Large intestine (tissue), 3 donors: ENCODE measurements at regions not wholly inside any gene's neighbourhood (a gene's known extent, or its start where the extent isn't known, plus 50 kb on each side); places are given as distances from the start of the nearest gene placed in this dataset.
A peak's percentile ranks its signal among the peaks of the same experiment; 100 is the strongest.

Source experiments
- DNase-seq, 2 donors: peaks; one replicate each; pipeline versions ENCODE4 v3.0.0 to v3.0.0-alpha.2; 2013
- H3K27ac ChIP-seq: one replicate; pipeline ENCODE4 v1.5.1; 2013; ENCODE audit warnings: low read length
- H3K27me3 ChIP-seq: 2 replicates; pipeline ENCODE4 v1.6.1; 2013; ENCODE audit warnings: low read length; ENCODE audit not compliant: control insufficient read depth, insufficient read depth
- H3K36me3 ChIP-seq: 2 replicates; pipeline ENCODE4 v1.6.1; 2013; ENCODE audit warnings: low read length; ENCODE audit not compliant: control insufficient read depth, insufficient read depth
- H3K4me1 ChIP-seq: one replicate; pipeline ENCODE4 v1.6.1; 2013; ENCODE audit warnings: low read length; ENCODE audit not compliant: control insufficient read depth, insufficient read depth
- H3K4me3 ChIP-seq: one replicate; pipeline ENCODE4 v1.5.1; 2013; ENCODE audit warnings: low read length
- H3K9me3 ChIP-seq: one replicate; pipeline ENCODE4 v1.6.1; 2013; ENCODE audit warnings: mild to moderate bottlenecking, low read depth, low read length, moderate library complexity; ENCODE audit not compliant: control insufficient read depth
- WGBS: methylation state at CpG from one replicate; pipeline ENCODE4 v1.1.5; 2013; ENCODE audit warnings: low lambda C conversion rate; ENCODE audit not compliant: insufficient coverage; 5-methylcytosine and 5-hydroxymethylcytosine counted together

DNA sequence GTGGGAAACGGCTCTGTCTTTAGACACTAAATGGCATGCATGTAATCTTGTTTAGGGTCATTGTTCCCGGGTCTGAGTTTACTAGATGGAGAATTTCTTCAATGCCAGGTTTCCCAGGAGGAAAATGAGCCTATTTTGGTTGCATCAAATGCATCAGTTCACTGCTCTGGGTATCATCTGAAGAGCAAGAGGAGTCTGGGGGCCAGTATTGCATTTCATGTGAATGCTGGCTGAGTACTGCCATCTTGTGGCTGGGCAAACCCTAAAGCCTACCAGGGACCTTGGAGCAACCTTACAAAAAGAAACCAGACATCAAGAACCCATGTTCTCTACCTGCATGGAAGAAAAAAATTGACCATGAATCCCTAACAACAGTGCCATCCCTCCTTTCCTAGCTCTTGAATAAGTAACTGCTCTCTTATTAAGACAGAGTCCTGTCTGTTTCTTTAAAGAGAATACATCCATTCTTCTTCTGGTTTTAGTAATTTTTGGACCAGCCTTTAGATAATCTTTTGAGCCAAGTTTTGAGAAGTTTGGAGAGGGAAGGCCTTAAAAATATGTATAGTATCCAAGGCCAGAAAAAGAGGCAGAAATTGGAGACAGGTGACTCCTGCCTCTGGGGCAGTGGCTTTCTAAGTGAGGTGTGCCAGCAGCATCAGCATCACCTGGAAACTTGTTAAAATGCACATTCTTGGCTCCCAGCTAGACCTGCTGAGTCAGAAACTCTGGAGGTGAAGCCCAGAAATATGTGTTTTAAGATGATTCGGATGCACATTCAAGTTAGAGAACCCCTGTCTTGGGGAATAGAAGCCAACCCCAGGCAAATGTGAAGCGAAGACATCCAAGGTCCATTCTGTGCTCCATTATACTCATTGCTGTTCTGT lies 261.0 kb upstream of the CXCR4 start:
- no peak overlapping the region for H3K4me3 ChIP-seq
- peak; percentile 29 to 31 for DNase-seq
- H3K9me3 ChIP-seq, result no peaks in the 10 kb centered on the region
- H3K27me3 ChIP-seq, result no peaks in the 10 kb centered on the region
- 60% methylated on average over 1 of the region's 4 CpGs for WGBS
- no peak overlapping the region for H3K27ac ChIP-seq
- no peaks in the 10 kb centered on the region for H3K36me3 ChIP-seq
- no peaks in the 10 kb centered on the region for H3K4me1 ChIP-seq

- no peak overlapping the region for H3K4me3 ChIP-seq
- DNase-seq, result no peak
- H3K9me3 ChIP-seq, result no peaks in the 10 kb centered on the region
- H3K27ac ChIP-seq, result no peak overlapping the region
- no peaks in the 10 kb centered on the region for H3K36me3 ChIP-seq
- no peaks in the 10 kb centered on the region for H3K27me3 ChIP-seq
- no peaks in the 10 kb centered on the region for H3K4me1 ChIP-seq
- 93% methylated on average over 2 of the region's 7 CpGs for WGBS
Observed at GRCh38 chr2:136377423-136378382, 259.8 kb upstream of the CXCR4 start.

DNA sequence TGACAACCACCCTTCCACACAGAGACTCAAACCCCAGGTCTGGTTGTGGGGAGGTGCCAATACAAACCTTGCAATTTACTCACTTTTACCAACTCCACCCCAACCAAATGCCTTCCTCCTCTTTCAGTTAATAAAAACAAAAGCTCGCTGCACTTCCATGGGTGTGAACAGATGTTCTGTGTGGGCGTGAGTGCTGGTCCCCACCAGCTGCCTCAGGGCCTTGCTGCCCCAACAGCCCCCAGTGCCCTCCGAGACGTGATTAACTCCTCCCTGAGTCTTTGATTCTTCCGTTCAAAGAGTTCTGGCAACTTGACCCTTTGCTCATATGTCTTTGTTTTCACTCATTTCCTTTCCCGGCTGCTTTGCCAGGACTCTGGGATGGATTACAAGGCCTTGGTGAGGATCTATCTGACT lies 258.9 kb upstream of the CXCR4 start:
- H3K36me3 ChIP-seq, result no peaks in the 10 kb centered on the region
- H3K4me1 ChIP-seq, result no peaks in the 10 kb centered on the region
- DNase-seq, result no peak
- no peaks in the 10 kb centered on the region for H3K9me3 ChIP-seq
- H3K27me3 ChIP-seq, result no peaks in the 10 kb centered on the region
- no CpG with 5 or more reads among the region's 6 CpGs for WGBS
- H3K4me3 ChIP-seq, result no peak overlapping the region
- H3K27ac ChIP-seq, result no peak overlapping the region

DNA sequence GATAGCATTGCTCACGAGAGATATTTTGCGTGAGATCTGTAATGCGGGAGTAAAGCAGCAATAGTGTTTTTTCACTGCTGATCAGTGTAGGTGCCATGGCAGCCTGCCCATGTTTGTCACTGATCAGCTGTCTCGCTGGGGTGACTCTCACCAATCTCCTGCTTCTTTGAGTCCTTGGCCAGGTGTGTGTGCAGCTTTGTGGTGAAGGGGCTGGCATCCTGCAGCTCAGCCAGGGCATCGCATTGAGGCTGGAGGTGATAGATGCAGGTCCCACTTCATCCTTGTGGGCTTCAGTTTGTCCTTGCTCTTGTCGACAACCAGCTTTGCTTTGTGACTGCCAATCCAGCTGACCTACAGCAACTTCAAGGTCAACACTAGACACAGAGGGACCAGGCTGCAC lies 258.3 kb upstream of the CXCR4 start:
- no peak overlapping the region for H3K27ac ChIP-seq
- no peaks in the 10 kb centered on the region for H3K4me1 ChIP-seq
- no peak for DNase-seq
- H3K4me3 ChIP-seq, result no peak overlapping the region
- no CpG with 5 or more reads among the region's 6 CpGs for WGBS
- no peaks in the 10 kb centered on the region for H3K9me3 ChIP-seq
- H3K36me3 ChIP-seq, result no peaks in the 10 kb centered on the region
- no peaks in the 10 kb centered on the region for H3K27me3 ChIP-seq

GRCh38 chr2:136375017-136375901 lies 257.3 kb upstream of the CXCR4 start:
- no peaks in the 10 kb centered on the region for H3K36me3 ChIP-seq
- H3K9me3 ChIP-seq, result no peaks in the 10 kb centered on the region
- WGBS, result 100% methylated on average over 1 of the region's 5 CpGs
- no peak overlapping the region for H3K4me3 ChIP-seq
- H3K27me3 ChIP-seq, result no peaks in the 10 kb centered on the region
- no peak overlapping the region for H3K27ac ChIP-seq
- no peaks in the 10 kb centered on the region for H3K4me1 ChIP-seq
- no peak for DNase-seq

DNA sequence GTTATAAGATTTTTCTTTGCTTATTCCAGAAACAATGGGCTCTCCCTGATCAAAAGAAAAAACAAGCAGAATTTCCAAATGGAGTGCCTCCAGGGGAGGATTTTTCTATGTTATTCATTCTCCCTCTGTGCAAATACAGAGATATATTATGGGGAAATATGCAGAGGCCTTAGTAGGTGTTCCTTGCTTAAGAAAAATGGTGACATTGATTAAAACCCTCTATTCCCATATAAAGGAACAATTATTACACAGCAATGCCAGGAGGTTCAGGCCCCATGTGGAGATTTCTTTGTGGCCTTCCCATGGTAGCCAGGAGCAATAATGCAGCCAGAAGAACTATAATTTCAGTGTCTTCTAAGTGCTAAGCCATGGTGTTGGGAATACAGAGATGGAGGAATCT lies 255.9 kb upstream of the CXCR4 start:
- Histone ChIP-seq H3K9me3 (no peaks in the 10 kb centered on the region), H3K4me1 (no peaks in the 10 kb centered on the region), H3K27ac (no peak overlapping the region), H3K27me3 (no peaks in the 10 kb centered on the region), H3K4me3 (no peak overlapping the region), H3K36me3 (no peaks in the 10 kb centered on the region)
- no peak for DNase-seq

DNA sequence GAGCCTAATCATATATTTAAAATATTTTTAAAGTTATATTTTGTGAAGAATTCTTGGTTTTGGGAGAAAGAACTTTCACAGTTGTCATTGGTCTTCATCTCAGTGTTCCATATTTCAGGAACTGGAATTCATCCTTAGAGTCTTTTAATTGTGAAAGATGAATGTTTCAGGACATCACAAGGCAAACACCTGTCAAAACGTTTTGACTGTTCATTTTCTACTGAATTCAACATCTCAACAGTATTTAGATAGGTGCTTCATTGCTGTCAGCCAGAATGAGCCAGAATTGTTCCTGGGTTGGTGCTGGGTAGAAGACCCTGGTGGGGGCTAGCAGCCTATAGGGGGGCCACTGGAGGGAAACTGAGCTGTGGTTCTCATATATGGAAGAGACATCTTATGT lies 255.1 kb upstream of the CXCR4 start:
- WGBS, result 50% methylated on average over 1 of the region's 1 CpG
- H3K27ac ChIP-seq, result no peak overlapping the region
- H3K36me3 ChIP-seq, result no peaks in the 10 kb centered on the region
- no peak overlapping the region for H3K4me3 ChIP-seq
- H3K9me3 ChIP-seq, result no peaks in the 10 kb centered on the region
- no peak for DNase-seq
- H3K4me1 ChIP-seq, result no peaks in the 10 kb centered on the region
- no peaks in the 10 kb centered on the region for H3K27me3 ChIP-seq

DNA sequence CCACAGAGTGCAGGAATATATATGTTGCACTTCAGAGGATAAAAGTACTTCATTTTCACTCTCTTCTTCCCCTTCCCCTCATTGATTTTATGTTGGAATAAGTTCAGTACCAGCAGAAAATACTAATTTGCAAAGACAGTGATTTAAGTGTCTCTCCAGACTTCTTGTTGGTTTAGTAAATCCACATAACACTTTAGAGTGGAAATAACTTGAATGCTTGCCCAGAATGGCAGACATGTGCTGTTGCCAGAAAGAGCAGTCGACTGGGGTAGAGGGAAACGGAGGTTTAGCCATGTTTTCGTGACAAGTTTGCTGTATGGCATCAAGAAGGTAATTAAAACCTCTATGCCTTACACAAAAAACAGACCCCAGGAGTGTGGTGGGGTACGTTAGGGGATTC lies 246.0 kb upstream of the CXCR4 start:
- WGBS, result 100% methylated on average over 2 of the region's 4 CpGs
- Histone ChIP-seq H3K27ac (no peak overlapping the region), H3K36me3 (no peaks in the 10 kb centered on the region), H3K9me3 (no peaks in the 10 kb centered on the region), H3K4me3 (no peak overlapping the region), H3K27me3 (no peaks in the 10 kb centered on the region), H3K4me1 (no peaks in the 10 kb centered on the region)
- no peak for DNase-seq

DNA sequence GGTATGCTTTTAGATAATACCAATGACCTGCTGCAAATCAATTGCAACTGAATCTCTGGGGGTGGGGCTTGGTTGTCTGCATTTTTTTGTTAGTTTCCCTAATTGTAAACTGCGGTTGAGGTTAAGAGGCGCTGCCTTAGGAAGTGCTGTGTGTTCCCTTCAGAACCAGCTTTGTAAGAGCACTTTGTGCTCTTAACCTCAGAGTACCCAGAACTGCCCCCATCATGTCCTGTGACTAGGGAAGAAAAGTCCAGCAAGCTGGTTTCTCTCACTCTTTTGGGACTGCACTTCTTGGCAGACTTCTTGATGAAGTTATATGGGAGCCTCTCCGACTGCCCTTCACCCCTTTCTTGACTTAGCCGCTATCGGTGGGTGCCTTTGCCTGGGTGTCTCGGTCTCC lies 245.5 kb upstream of the CXCR4 start:
- Histone ChIP-seq H3K36me3 (no peaks in the 10 kb centered on the region), H3K27me3 (no peaks in the 10 kb centered on the region), H3K4me3 (no peak overlapping the region), H3K9me3 (no peaks in the 10 kb centered on the region), H3K27ac (no peak overlapping the region), H3K4me1 (no peaks in the 10 kb centered on the region)
- no CpG with 5 or more reads among the region's 6 CpGs for WGBS
- DNase-seq, result no peak
